GM18519 (cell line): ENCODE measurements at regions not wholly inside any gene's neighbourhood (a gene's known extent, or its start where the extent isn't known, plus 50 kb on each side); places are given as distances from the start of the nearest gene placed in this dataset.

Source experiments
- ATAC-seq: cut with Tn5 transposase; IDR thresholded peaks from one replicate; pipeline ENCODE4 v1.9.1; 2021; ENCODE audit warnings: mild to moderate bottlenecking, moderate library complexity; ENCODE audit not compliant: unreplicated experiment, low FRiP score

- ATAC-seq, result no peak
Measured at GRCh38 chr12:31783996-31784645, 55.3 kb upstream of the AMN1 start.

DNA sequence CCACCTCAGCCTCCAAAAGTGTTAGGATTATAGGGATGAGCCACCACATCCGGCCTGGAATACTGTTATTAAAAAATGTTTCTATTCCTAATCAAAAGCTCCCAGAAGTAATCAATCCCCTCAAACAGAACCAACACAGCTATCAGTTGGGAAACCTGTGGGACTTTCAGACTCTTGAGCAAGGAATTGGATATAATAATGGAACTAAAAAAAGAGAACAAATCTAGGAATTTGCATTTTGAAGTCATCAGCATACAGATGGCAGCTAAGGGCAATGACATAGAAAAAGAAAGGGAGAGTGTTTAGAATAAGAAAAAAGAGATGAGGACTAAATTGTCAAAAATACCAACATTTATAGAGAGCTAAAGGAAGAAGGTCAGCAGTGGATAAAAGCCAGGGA, 54.7 kb upstream of the AMN1 start:
- ATAC-seq, result no peak

- ATAC-seq, result no peak
Measured at GRCh38 chr12:31781894-31782540, 53.2 kb upstream of the AMN1 start.

GRCh38 chr12:31780096-31780495, 51.3 kb upstream of the AMN1 start:
- ATAC-seq, result no peak

- ATAC-seq, result no peak
Measured at GRCh38 chr12:31778687-31779086, 49.9 kb upstream of the AMN1 start.
